Umbilical cord (tissue), 1 donor: ENCODE measurements at regions not wholly inside any gene's neighbourhood (a gene's known extent, or its start where the extent isn't known, plus 50 kb on each side); places are given as distances from the start of the nearest gene placed in this dataset.

Source experiments
- DNase-seq: peaks from one replicate; pipeline ENCODE4 v3.0.0-alpha.2; 2015; ENCODE audit warnings: low spot score

DNA sequence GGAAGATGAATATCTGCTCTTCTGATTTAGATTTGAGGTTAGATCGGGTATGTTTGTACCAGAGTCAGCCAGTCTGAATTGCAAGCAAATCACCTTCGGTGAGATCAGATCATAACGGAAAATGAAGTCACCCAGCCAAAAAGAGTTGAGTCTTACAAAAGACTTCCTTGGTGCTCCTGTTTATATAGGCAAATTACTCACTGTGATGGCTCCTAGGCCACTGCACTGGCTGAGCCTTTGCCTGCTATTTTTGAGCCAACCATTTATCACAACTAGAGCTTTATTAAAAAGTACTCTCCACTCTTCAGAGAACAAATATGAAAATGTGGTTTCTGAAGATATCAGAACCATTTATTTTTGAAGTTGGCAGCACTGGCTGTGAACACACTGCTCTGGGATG is 277.7 kb upstream of the PCSK5 start:
- no peak for DNase-seq

DNA sequence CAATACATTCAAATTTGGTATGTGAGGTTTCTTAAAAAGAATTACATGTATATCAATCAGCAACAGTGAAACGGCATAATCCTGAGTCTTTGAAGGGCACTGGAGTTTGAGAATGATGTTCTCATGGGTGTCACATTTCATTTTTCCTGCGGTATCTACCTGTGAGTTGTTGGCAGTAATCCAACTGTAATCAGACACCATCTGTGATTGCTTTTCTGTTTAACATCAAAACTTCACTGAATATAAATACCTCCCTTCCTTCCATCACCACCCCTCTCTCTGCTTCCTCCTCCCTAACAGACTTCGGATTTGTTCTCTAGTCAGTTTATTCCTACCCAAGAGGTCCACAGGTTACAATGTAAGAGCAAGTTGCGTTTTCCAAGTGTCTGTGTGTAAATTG is 275.2 kb upstream of the PCSK5 start:
- peak; percentile 48 for DNase-seq

GRCh38 chr9:75616052-75616451 is 274.4 kb upstream of the PCSK5 start:
- DNase-seq, result no peak

GRCh38 chr9:75616841-75617566 is 273.5 kb upstream of the PCSK5 start:
- DNase-seq, result no peak

DNA sequence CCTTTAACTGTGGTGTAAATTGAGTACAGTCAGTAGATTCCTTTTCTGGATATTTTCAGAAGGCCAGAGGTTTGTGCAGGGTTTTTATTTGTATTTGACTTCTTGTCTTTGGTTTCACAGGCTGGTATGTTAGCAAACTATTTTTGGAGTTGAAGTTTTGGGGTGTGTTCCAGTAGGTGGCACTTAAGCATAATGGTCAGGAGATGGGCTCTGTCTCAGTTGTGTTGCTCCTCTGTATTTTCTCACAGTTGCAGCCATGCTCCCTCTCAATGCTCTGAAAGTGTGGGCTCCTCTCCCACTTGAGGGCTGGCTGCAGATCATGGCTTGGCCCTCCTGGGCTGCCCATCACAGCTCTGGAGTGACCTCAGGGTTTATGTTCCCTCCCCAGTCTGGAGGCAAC is 267.0 kb upstream of the PCSK5 start:
- DNase-seq, result no peak

DNA sequence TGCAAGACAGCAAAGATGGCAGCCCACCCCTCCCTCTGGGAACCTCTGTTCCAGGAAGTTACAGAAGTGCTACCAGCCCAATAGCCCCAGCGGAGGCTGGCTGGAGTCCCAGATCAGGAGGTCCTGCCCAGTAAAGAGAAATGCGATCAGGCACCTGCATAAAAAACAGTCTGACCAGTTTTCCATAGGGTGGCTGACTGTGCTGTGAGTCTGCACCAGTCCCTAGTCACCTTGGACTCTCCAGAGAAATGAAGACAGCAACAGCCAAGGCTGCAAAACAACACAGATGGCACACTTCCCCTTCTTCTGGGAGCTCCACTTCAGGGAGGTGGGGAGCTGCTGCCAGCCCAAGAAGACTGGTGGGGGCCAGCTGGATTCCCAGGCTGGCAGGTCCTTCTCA is 265.5 kb upstream of the PCSK5 start:
- DNase-seq, result no peak

DNA sequence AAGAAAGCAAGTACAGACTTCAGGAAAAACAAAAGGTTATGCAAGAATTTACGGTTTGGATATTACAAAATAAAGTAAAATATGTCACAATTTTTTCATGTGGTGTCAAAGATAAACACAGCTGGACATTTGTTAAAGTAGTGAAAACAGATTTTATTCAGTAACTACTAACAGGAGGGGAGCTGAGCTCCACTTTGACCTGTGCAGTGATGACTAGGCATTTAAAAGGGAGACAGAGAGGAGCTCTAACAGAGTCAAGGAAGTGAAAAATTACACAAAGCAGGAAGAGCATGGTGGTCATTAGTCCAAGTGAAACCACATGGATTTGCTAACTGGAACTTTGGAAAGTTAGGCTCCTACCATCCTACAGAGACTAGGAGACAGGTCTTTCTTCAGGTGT is 263.6 kb upstream of the PCSK5 start:
- DNase-seq, result no peak

GRCh38 chr9:75628952-75629351 is 261.5 kb upstream of the PCSK5 start:
- DNase-seq, result no peak

- no peak for DNase-seq
Measured at GRCh38 chr9:75633451-75634057, 256.9 kb upstream of the PCSK5 start.

DNA sequence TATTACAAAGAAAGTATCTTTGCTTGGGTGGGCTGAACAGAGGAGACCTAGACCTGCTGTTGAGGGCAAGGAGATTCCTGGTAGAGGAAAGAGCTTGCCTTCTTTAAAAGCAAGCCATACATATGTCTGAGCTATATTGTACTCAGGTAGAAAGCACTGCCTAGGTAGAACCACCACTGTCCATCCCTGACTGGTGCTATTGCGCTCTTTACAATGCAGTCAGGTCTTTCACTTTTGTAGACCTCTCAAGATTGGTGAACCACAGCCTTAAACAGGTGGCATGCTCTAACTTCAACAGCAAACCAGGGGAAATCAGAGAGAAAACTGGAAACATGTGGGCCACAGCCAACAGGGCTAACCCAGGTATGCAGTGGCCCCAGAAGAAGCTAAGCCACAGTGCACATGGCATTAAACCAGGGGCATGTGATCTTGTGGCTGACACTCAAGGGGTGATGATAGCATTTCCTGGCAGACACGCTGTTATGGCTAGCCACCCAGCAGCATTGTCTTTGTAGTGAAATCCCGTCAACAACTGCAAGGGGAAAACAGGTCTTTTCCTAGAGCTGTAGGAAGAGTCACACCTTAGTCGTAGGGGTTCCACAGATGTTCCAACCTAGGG is 253.9 kb upstream of the PCSK5 start:
- no peak for DNase-seq

GRCh38 chr9:75639971-75640610 is 250.4 kb upstream of the PCSK5 start:
- no peak for DNase-seq

DNA sequence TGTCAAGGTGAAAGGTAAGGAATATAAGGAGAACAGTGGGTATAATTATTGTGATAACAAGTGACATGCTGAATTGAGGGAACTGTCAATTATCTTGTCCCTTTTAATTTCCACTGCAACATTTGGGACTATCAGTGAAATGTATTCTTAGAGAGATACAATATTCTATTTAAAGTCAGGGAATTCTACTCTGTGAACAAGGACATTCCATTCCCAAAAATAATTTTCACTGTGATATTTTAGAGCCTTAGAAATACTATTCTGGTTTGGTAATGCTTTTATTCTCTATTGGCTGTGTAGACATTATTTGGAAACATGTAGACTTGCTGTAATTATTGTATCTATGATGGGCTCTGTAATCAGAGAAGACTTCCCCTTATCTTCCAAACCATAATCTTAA is 248.0 kb upstream of the PCSK5 start:
- no peak for DNase-seq

- DNase-seq, result no peak
Measured at GRCh38 chr9:75644649-75645048, 245.8 kb upstream of the PCSK5 start.

GRCh38 chr9:75648034-75648433 is 242.4 kb upstream of the PCSK5 start:
- DNase-seq, result no peak

DNA sequence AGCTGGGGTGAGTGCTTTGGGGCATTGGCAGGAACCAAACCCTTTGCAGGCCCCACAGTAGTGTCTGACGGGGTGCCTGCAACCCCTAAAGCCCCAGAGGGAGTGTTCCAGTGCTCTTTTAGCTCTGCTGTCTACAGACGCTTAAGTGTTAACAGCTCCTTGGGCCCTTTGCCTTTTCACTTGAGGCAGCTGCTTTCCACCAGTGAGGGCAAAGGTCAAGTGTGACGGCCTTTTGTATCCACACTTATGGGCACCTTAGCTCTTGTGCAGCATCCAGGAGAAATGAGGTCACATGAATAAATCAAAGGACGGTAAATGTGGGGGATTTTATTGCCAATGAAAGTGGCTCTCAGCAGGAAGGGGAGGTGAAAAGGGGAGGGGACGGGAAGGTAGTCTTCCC is 241.4 kb upstream of the PCSK5 start:
- no peak for DNase-seq

DNA sequence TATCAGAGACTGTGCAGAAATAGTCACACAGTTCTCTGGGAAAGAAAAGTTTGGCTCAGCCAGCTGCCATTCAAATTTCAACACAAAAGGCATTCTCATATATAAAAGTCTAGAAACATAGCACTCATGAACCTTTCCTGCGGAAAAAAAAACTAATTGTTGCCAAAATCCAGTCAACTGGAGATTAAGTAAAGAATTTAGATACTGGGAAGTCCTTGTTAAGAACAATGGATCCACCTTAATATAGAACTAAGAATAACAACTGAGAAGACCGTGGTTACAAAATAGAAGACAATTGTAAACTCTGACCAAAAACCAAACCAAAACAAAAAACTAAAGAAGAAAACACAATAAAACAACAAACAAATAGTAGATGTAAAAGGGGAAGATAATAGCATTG is 238.8 kb upstream of the PCSK5 start:
- no peak for DNase-seq

GRCh38 chr9:75653335-75653734 is 237.1 kb upstream of the PCSK5 start:
- DNase-seq, result no peak

GRCh38 chr9:75653750-75654149 is 236.7 kb upstream of the PCSK5 start:
- DNase-seq, result no peak

GRCh38 chr9:75657015-75657414 is 233.5 kb upstream of the PCSK5 start:
- DNase-seq, result no peak

GRCh38 chr9:75658301-75658905 is 232.1 kb upstream of the PCSK5 start:
- DNase-seq, result peak; percentile 15

DNA sequence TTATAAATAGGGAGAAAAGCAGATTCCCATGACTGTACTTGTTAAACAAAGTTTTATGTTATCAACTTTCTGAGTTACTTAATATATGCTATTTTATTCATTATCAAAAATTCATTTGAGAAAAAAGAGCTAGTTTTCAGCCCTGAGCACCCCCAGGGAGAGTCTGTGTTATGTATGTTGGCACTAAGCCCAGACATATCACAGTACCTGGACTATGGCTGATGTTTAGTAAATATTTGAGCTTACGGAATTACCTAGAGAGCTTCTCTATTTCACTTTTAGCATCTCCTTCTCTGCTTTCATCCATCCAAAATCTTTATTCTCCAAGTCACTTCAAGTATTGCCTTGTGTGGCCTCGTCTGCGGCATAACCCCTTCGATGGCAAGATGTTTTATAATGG is 225.9 kb upstream of the PCSK5 start:
- DNase-seq, result no peak

- DNase-seq, result peak; percentile 15
Measured at GRCh38 chr9:75666856-75667554, 223.5 kb upstream of the PCSK5 start.
